GM12873 (cell line): ENCODE measurements at regions not wholly inside any gene's neighbourhood (a gene's known extent, or its start where the extent isn't known, plus 50 kb on each side); places are given as distances from the start of the nearest gene placed in this dataset.

ENCODE experiments used
- CTCF ChIP-seq: IDR thresholded peaks from 2 replicates; pipeline ENCODE4 v1.5.1; 2012; ENCODE audit warnings: low read depth, mild to moderate bottlenecking, moderate library complexity, low read length, control low read depth; ENCODE audit not compliant: insufficient read depth; ENCODE audit errors: missing control alignments

DNA sequence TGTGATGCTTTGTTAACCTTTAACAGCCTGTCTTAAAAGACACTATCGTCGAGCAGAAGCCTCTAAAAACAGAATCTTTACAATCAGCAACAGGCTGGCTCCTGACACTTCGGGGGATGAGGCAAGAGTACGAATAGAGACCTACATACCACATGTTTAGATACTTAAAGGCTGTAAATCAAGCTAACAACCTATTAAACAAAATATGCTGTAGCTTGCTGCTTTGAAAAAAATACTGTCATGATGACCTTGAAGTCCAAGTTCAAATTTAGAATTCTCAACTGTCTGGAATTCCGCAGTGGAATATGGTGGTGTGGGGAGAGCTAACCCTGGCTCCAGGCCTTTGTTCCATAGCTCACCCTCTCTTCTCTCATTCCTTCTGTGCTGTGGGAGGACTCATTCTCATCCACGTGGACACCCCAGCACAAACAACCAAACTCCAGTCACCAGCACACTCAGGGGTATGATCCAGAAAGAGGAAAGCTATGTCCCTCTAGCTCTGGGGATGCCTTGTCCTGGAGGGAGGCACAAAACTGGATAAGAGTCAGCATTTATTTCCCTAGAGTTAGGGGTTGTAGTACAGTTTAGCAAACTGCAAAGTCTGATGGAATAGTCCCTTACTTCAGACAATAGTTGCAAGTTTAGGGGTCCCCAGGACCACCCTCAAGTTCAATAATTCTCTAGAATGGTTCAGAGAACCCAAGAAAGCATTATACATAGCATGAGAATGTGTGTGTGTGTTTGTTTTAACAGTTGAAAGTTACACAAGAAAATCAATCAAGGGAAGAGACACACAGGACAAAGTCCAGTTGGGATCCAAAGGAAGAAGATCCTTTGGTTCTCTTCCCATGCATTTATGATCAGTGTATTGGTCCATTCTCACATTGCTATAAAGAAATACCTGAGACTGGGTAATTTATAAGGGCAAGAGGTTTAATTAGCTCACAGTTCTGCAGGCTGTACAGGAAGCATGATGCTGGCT lies 196.1 kb upstream of the SVIL start:
- no peak for TF ChIP-seq CTCF

DNA sequence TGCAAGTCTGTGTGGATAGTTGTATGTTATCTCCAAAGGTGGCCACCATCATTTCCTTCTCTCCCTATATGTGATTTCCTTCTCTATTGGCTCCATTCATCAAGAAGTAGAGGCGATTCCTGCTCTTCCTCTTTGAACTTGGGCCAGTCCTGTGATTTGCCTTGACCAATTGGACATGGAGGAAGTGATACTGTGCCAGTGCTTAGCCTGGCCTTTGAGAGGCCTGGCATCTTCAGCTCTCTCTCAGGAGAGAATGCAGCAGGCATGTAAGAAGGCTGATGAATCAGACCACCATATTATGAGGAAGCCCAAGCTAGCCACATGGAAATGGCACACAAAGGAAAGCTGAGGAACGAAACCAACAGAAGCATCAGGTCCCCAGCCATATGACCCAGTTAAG lies 195.0 kb upstream of the SVIL start:
- TF ChIP-seq CTCF: no peak

DNA sequence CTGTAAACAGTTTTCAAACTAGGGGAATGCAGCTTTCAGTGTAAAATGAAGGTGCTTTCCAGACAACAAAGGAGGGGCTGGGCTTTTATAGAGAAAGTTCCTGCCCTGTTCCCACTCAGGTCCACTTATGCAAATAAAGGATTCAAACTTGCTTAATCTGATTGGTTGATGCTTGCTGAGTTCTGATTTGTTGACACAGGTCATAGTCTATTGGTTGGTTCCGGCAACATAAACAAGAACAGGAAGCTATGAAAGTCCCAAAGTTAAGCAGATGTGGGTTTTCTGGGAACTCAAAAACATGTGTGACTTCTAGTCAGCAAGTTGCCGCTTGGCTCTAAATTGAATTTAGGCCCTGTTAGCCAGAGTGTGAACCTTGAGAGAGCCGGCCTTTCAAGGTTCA lies 194.2 kb upstream of the SVIL start:
- no peak for TF ChIP-seq CTCF

- TF ChIP-seq CTCF: no peak
Measured at GRCh38 chr10:29828440-29828894, 193.7 kb upstream of the SVIL start.

- no peak for TF ChIP-seq CTCF
Measured at GRCh38 chr10:29827512-29827911, 192.7 kb upstream of the SVIL start.

GRCh38 chr10:29826801-29827450 lies 192.2 kb upstream of the SVIL start:
- TF ChIP-seq CTCF: no peak

GRCh38 chr10:29826221-29826620 lies 191.4 kb upstream of the SVIL start:
- TF ChIP-seq CTCF: no peak
